Stimulated activated CD8-positive, alpha-beta memory T cell treated with anti-CD3 and anti-CD28 coated beads, Interleukin-2, amount 100 ng/mL, for 1 hour (primary cell): ENCODE measurements at regions not wholly inside any gene's neighbourhood (a gene's known extent, or its start where the extent isn't known, plus 50 kb on each side); places are given as distances from the start of the nearest gene placed in this dataset.
"Not testable (repeated sequence)": the region's sequence is repeated elsewhere in the genome, so short reads cannot be mapped to it uniquely, and the experiment has no call there.

Source experiments
- DNase-seq, 2 donors: peaks; one replicate each; pipeline ENCODE4 v3.0.0-alpha.2; 2020; ENCODE audit warnings: low read depth in 2 of 2

GRCh38 chr14:88929656-88930436, 105.4 kb downstream of the TTC8 start:
- DNase-seq, result no peak

DNA sequence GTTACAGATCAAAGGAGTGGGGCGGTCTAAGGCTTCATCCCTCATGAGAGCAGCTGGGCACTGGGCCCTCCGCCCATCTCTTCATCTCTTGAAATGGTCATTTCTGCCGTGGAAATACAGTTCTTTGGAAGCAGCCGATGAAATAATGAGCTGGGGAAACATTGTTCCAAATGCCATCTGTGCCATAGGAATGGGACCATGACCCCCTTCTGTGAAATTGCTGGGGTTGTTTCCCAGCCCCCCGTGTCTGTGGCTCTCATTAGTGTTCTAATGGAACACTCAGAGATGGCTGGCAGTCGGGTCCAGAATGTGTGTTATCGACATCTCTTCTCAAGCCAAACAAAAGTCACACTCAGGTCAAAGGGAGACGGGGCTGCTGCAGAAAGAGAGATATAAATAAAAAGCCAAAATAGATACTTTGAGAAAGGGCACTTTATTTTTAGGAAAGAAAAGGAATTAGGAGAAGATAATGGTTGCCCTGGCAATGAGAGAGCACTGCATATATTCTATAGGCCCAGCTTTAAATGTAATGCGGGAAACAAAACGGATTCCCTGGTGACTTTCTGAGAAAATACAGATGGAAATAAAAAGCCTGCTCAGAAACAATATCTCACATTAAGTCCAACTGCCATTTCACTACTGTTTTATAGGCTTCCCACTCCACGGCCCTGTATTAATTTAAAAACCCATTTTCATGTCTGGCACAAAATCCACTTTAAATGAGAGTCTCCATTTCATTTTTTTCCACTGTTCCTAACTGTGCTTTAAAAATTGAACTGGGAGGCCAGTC, 107.1 kb downstream of the TTC8 start:
- DNase-seq, result no peak

DNA sequence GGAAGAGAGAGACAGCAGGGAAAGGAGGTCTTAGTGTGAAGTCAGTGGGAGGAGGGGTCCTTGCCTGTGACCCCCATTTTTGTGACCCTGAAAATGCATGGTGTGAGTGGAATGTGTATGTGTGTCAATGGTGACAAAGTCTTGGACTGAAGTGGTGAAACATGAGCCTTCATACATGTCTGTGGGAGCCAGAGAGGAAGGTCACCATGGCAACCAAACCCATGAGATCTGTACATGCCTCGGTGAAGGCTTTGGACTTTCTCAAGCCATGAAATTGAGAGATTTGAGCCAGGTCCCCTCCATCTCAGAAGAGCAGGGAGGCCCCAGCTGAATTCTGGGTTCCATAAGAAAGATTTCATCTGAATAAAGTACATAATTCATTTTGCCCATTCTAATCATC, 108.7 kb downstream of the TTC8 start:
- DNase-seq, result no peak

DNA sequence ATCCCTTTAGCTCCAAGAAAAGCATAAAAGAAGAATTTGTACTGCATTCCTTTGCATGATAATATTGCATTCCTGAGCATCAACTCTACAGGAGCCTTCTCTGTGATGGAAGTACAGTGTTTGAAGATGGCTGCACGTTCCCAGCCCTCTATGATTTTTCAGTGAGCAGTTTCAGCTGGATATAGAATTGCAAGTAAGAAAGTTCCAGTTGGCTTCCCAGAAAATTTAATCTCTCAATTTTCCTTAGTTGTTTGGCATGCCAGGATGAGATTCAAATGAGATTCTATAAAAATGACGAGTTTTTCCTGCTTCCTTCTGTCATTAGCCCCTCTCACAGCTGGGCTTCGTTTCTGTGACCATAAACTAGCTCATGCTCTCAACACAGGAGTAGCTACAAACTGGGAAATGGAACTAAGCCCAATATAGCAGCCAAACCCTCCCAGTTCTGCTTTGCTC, 109.9 kb downstream of the TTC8 start:
- DNase-seq, result no peak

DNA sequence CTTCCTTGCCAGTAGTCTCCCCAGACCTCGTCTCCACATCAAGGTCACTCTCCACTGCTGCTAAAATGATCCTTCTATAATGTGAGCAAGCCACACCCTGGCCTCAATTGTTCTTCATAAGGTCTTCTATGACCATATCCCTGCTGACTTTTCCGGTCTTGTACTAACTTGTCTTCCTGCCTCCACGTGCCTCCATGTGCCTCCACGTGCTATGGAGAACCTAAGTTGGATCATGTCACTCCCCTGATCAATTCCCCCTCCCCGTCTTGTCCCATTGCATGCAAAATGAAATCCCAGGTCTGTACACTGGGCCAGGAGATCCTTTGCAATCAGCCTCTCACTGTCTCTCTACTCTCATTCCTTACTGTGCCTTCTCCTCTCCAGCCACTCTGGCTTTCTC, 110.6 kb downstream of the TTC8 start:
- no peak for DNase-seq

GRCh38 chr14:88937706-88938105, 113.3 kb downstream of the TTC8 start:
- DNase-seq, result no peak

GRCh38 chr14:88940671-88941070, 116.2 kb downstream of the TTC8 start:
- DNase-seq, result no peak

GRCh38 chr14:88941414-88941813, 117.0 kb downstream of the TTC8 start:
- DNase-seq, result no peak

DNA sequence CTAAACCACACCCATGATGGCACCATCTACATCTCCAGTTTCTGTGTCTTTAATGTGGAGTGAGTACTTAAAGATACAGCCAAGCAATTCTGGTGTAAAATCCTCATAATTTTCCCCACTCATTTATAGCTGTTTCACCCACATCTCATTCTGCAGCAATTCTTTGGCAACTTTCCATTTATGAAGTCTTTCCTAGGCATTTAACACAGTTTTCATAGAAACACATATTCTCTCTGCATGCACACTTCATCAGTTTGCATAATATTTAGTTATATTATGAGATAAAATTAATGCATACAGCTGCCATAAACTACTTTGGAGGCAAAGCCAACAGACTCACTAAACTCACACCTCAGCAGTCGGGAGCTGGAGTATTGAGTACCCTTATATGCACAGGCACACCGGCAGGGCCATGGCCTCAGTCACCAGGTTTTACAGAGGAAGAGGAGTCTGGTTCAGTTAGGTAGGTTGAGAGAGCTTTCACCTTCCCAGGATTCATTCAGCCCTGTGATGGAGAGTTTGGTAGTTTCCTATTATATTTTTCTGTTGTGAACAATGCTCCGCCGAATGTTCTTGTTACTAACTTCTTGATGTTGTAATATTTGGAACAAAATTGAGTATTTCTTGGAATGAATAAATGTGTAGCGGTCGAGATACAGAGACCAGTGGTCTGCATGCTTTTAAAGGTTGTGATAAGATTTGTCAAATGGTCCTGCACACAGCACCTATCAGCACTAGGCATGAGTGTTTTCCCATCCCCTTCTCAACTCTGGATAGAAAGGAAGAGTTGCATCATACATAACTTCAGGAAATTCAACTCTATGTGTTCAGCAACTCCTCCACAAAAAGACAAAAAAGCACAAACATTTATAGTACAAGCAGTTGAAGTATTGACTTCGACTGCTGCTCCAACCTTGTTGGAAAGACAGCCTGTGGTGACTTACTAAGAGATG, 123.5 kb downstream of the TTC8 start:
- DNase-seq, result no peak

DNA sequence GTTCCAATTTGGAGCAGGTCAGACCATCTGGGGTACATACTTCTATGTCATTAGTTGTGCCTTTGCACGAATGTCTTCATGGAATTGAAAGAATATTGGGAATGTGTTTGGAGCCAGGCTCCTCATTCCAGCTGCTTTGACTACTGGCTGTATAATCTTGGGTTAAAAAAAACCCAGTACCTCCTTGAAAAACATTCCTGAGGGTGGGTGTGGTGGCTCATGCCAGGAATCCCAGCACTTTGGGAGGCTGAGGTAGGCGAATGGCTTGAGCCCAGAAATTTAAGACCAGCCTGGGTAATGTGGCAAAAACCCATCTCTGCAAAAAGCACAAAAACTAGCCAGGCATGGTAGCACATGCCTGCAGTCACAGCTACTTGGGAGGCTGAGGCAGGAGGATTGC, 125.6 kb downstream of the TTC8 start:
- no peak for DNase-seq

- no peak for DNase-seq
These were observed 126.9 kb downstream of the TTC8 start for GRCh38 chr14:88951370-88951769.

GRCh38 chr14:88952901-88953300, 128.4 kb downstream of the TTC8 start:
- no peak for DNase-seq

GRCh38 chr14:88955455-88955854, 131.0 kb downstream of the TTC8 start:
- no peak for DNase-seq

DNA sequence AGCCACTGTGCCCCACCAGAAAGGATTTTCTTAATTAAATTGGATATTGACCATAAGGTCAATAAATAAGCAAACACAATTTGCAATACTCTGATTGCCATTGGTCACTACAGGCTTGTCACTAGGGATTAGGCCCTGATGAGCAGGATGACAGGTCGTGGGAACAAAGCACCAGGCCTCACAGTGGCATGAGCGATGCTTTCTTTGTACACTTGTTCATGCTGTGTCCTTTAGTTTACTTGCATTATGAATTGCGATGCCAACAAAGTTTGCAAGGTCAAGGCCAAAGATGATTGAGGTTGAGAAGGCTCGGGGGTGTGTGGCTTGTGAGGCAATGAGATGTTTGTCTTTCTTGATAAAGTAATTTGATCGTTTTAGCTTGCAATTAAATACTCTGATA, 136.0 kb downstream of the TTC8 start:
- no peak for DNase-seq

DNA sequence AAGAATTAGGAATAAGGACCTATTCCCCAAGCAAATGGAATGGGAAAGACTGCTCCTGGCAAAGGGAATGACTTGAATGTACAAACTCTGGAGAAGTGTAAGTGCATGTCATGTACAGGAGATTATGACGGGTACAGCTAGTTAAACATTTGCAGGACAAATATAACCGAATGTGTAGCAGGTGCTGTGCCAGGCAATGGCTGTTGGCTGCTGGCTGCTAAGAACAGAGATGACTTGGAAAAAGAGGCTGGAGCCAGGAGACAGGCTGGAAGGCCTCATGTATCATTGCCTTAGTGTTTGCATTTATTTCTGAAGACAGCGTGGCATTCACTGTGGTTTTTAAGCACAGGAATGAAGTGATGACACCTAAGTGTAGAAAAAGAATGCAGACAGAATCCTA, 136.8 kb downstream of the TTC8 start:
- DNase-seq, result no peak

GRCh38 chr14:88962356-88962755, 137.9 kb downstream of the TTC8 start:
- no peak for DNase-seq

GRCh38 chr14:88967299-88967698, 142.8 kb downstream of the TTC8 start:
- no peak for DNase-seq

DNA sequence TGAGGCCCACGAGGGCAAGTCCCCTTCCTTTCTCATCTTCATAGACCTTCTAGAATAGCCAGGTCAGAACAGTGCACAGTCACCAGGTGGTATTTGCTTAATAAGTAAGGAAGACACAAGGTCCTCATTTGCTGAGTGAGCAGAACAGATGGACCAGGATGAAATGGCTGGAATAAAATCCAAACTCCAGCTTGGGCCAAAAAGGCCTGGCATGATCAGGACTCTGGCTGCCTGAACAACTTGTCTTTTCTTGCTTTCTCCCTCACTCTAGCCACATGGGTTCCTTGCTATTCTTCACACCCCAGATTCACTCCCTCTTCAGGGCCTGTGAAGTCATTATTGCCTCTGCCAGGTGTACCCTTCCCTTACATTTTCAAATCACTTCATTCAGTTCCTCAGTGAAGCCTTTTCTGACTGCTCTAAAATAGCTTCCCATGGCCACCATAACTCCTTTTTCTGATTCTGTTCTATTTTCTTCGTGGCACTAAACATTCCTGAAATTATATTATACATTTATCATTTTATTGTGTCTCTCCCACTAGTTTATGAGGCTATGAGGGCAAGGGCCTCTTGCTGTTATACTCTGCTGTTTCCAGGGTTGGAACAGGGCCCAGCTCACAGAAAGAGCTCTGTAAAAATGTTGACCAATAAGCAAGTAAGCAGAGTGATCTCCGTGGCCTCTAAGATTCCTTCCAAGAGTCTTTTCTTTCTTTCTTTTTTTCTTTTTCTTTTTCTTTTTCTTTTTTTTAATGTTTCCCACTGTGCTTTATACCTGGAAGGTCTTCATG, 150.8 kb downstream of the TTC8 start:
- DNase-seq, result no peak

DNA sequence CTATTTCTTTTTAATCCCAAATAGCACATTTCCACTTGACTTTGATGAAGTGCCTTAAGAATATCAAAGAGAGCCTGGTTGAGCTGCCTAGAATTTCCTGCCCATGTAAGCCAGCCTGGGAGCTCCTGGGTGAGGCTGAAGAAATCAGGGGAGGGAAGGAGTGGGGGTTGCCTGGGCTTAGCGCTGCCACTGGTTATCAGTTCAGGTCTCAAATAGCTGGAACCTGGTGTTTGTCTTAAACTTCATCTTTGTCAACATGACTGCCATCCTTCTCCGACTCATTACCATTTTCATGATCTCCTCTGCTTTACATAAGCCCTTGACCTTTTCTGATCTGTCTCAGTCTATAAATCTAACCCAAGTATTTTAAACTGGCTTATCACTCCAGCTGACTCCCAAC, 151.5 kb downstream of the TTC8 start:
- DNase-seq, result no peak

GRCh38 chr14:88980907-88981306, 156.5 kb downstream of the TTC8 start:
- DNase-seq, result not testable (repeated sequence)

DNA sequence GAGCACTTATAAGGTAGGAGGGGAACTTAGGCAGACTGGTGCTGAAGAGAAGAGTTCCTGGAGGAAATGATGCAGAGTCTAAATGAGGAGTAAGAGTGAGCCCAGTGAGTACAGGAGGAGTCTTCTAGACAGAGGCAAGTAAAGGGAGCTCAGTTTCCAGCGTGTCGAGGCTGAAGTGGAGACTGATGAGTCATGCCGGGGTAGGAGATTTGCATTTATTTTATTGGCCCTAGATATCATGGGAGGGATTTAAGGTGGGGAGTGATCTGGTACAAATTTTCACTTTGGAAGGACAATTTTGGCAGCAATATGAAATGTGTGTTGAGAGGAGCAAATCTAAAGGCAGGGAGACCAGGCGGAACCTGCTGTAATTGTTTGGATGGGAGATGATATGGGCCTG, 157.5 kb downstream of the TTC8 start:
- DNase-seq, result no peak
